Epithelial cell of proximal tubule (primary cell): ENCODE measurements at regions not wholly inside any gene's neighbourhood (a gene's known extent, or its start where the extent isn't known, plus 50 kb on each side); places are given as distances from the start of the nearest gene placed in this dataset.

Source experiments
- DNase-seq: peaks from one replicate; pipeline ENCODE4 v3.0.0-alpha.2; 2011; ENCODE audit warnings: low read depth
- H3K4me3 ChIP-seq: 2 replicates; pipeline ENCODE4 v1.5.1; 2011; ENCODE audit warnings: low read depth, mild to moderate bottlenecking, low read length
- TF ChIP-seq, protein P1 (sequence below): conservative IDR thresholded peaks from 2 replicates; pipeline ENCODE4 v1.5.1; 2012; ENCODE audit warnings: low read depth, mild to moderate bottlenecking, low read length

DNA sequence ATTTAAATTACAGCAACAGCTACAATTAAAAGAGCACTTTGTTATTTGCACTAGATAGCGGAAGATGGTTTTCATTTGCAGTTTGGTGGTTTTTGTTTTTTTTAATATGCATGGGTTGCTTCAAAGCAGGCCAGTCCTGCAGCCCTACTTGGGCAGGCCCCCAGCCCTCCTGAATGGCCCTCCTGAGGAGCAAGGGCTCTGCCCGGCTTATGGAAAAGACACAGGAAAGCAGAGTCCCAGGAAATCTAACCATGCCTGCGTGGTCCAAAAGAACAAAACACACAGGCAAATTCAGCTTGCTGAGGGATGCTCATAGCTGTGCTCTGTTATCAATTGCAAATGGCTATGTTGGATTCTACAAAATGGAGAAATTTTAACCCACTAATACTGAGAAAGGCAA is 371.1 kb upstream of the ARID1B start:
- H3K4me3 ChIP-seq: no peak overlapping the region
- DNase-seq: no peak
- TF ChIP-seq, protein P1, sequence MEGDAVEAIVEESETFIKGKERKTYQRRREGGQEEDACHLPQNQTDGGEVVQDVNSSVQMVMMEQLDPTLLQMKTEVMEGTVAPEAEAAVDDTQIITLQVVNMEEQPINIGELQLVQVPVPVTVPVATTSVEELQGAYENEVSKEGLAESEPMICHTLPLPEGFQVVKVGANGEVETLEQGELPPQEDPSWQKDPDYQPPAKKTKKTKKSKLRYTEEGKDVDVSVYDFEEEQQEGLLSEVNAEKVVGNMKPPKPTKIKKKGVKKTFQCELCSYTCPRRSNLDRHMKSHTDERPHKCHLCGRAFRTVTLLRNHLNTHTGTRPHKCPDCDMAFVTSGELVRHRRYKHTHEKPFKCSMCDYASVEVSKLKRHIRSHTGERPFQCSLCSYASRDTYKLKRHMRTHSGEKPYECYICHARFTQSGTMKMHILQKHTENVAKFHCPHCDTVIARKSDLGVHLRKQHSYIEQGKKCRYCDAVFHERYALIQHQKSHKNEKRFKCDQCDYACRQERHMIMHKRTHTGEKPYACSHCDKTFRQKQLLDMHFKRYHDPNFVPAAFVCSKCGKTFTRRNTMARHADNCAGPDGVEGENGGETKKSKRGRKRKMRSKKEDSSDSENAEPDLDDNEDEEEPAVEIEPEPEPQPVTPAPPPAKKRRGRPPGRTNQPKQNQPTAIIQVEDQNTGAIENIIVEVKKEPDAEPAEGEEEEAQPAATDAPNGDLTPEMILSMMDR: no peak

DNA sequence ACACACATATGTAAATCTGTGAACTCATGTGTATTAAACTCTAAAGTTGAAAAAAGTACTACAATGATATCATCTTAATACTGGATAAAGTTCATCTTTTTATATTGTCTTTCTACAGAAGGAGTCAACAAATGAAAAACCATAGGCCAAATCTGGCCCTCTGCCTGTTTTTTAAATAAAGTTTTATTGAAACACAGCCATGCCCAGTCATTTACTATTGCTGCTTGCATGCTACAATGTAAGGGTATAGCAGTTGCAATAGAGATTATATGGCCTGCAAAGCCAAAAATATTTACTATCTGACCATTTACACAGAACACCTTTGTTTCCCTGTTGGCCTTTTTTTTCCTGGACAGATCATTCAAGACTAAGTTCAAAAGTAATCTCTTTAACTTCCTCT is 374.6 kb upstream of the ARID1B start:
- H3K4me3 ChIP-seq: no peak overlapping the region
- TF ChIP-seq, protein P1: no peak
- no peak for DNase-seq

DNA sequence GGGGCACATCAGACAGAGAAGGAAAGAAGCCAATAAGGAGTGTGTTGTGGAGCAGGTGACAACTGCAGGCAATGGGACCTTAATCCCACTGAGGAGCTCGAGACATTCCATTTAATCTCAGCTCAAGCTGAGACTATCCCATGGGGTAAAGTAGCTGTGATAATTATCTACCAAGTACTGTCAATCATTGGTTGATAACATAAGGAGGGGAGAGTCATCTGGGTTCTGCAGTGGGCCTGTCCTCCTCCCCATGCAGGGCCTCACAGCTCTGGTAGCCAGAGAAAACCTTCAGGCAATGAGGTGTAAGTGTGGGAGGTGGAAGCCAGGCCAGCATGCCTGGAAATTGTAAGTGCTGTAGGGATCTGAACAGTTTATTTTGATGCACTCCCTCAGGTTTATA is 375.0 kb upstream of the ARID1B start:
- TF ChIP-seq, protein P1: no peak
- DNase-seq: no peak
- no peak overlapping the region for H3K4me3 ChIP-seq

DNA sequence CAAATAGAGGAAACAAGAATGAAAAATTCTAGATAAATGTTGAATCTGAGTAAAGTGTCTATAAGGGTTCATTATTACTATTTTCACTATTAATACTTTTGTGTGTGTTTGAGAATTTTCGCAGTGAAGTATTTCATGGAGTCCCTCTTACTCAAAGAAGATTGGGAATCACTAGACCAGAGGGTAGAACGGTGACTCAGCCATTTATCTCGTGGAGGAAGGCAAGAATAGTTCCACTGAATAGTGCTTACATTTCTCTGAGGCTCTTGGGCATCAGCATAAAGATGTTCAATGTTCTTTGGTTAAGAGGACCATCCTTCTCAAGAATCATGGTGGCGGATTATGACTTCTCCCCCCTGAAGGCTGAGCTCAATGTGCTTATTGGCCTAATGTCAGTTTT is 376.7 kb upstream of the ARID1B start:
- TF ChIP-seq, protein P1: no peak

DNA sequence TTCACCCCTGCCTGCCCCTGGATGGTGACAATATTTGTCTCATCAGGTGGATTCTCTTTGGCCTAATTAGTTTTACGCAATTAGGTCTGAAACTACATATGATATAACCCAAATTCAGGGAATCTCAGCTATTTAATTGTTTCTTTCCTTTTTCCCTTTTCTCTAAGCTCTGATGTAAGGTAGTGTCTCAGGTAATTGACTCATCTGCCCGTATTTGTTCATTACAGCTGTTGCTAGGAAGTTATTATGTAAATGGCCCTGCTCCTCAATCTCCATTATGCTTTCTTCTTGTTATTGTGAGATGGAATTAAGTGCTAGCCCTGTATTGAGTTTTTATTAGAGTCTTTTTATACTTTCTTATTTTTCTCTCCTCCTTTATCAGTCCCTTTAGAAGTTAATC is 378.2 kb upstream of the ARID1B start:
- no peak overlapping the region for H3K4me3 ChIP-seq
- TF ChIP-seq, protein P1: no peak
- DNase-seq: no peak

More for the DNA sequence above, 376.7 kb upstream of the ARID1B start:
- DNase-seq: no peak
- H3K4me3 ChIP-seq: no peak overlapping the region

DNA sequence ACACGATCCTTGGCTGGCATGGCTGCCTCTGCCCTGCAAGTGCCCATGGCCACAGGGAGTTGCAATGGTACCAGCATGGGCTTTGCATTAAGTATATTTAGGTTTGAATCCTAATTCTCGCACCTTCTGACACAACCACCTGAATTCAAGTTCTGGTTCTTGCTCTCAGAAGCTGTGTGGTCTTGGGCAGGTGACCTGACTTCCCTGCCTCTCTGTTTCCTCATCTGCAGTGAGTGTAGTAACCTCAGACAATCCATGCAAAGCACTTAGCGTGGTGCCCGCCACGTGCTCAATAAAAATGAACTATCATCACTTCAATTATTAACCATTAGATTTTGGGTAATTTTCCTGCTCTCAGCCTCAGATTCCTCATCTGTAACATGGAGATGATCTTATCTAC is 378.8 kb upstream of the ARID1B start:
- TF ChIP-seq, protein P1: no peak

DNA sequence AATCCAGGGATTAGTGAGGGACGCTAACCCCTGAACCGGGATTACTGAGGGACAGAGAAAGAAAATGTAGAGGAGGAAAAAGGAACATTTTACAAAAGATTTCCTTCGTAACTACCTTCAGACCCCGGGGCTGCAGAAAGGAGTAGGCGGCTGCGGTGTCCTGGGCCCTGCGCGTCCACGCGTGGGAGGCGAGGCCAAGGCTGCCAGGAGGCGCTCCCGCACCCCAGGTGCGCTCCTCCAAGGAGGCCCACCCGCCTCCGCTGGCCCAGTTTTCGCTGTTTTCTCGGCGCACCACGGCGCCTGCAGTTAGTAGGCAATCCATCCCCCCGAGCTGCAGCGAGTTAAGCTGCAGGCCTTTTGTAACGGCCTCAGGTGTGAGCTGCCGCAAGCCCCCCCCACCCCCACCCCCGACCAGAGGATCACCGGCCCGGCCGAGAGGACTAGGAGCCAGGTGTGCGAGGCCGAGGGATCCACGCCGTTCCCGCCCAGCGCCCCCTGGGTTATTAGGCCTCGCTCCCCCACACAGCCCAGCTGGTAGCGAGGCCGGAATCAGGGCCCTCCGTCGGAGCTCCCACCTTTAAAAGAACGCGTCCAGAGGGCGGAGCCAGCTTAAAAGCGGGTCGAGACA is 380.3 kb upstream of the ARID1B start:
- H3K4me3 ChIP-seq: no peak overlapping the region
- TF ChIP-seq, protein P1: no peak
- DNase-seq: no peak

More for the DNA sequence above, 378.8 kb upstream of the ARID1B start:
- no peak overlapping the region for H3K4me3 ChIP-seq
- no peak for DNase-seq
